MM.1S (cell line): ENCODE measurements at regions not wholly inside any gene's neighbourhood (a gene's known extent, or its start where the extent isn't known, plus 50 kb on each side); places are given as distances from the start of the nearest gene placed in this dataset.

Experiments
- DNase-seq: peaks from one replicate; pipeline ENCODE4 v3.0.0-alpha.2; 2015
- H2AFZ ChIP-seq: fragments of 300-600 bp; sonication (generic); 2 replicates; pipeline ENCODE4 v1.6.0; 2016; ENCODE audit warnings: antibody characterized with exemption, low read length
- H3F3A ChIP-seq: fragments of 300-600 bp; sonication (generic); 2 replicates; pipeline ENCODE4 v1.6.1; 2016; ENCODE audit warnings: mild to moderate bottlenecking, antibody characterized with exemption, low read length, moderate library complexity, mixed read lengths; ENCODE audit not compliant: insufficient read depth
- H3K27ac ChIP-seq: fragments of 300-600 bp; sonication (generic); 2 replicates; pipeline ENCODE4 v1.5.1; 2016; ENCODE audit warnings: mild to moderate bottlenecking, low read length
- H3K27me3 ChIP-seq: fragments of 300-600 bp; sonication (generic); replicated peaks from 2 replicates; pipeline ENCODE4 v1.6.0; 2016; ENCODE audit warnings: low read length; ENCODE audit not compliant: insufficient read depth
- H3K36me3 ChIP-seq: fragments of 300-600 bp; sonication (generic); replicated peaks from 2 replicates; pipeline ENCODE4 v1.6.1; 2016; ENCODE audit warnings: mild to moderate bottlenecking, low read length, mixed read lengths; ENCODE audit not compliant: insufficient read depth
- H3K4me1 ChIP-seq: fragments of 300-600 bp; sonication (generic); 2 replicates; pipeline ENCODE4 v1.6.1; 2016; ENCODE audit warnings: low read length, mixed read lengths
- H3K4me2 ChIP-seq: fragments of 300-600 bp; sonication (generic); 2 replicates; pipeline ENCODE4 v1.6.0; 2016; ENCODE audit warnings: low read depth, low read length
- H3K4me3 ChIP-seq: fragments of 300-600 bp; sonication (generic); 2 replicates; pipeline ENCODE4 v1.5.1; 2016; ENCODE audit warnings: low read length, mixed read lengths
- H3K79me2 ChIP-seq: fragments of 300-600 bp; sonication (generic); 2 replicates; pipeline ENCODE4 v1.6.1; 2016; ENCODE audit warnings: mixed run types, low read length, mixed read lengths
- H3K9ac ChIP-seq: fragments of 300-600 bp; sonication (generic); 2 replicates; pipeline ENCODE4 v1.6.1; 2016; ENCODE audit warnings: low read length, mixed read lengths
- H3K9me2 ChIP-seq: fragments of 300-600 bp; sonication (generic); replicated peaks from 2 replicates; pipeline ENCODE4 v1.6.1; 2016; ENCODE audit warnings: mild to moderate bottlenecking, low read length, mixed read lengths; ENCODE audit not compliant: insufficient read depth
- H3K9me3 ChIP-seq: fragments of 300-600 bp; sonication (generic); replicated peaks from 2 replicates; pipeline ENCODE4 v1.6.1; 2016; ENCODE audit warnings: mild to moderate bottlenecking, low read length, mixed read lengths; ENCODE audit not compliant: insufficient read depth
- H4K20me1 ChIP-seq: fragments of 300-600 bp; sonication (generic); 2 replicates; pipeline ENCODE4 v1.6.1; 2016; ENCODE audit warnings: mild to moderate bottlenecking, low read length, moderate library complexity, mixed read lengths; ENCODE audit not compliant: insufficient read depth
- CTCF ChIP-seq: fragments of 300-600 bp; sonication (generic); IDR thresholded peaks from 2 replicates; pipeline ENCODE4 v1.5.1; 2016; ENCODE audit warnings: antibody characterized with exemption, low read length, mixed read lengths
- EZH2 ChIP-seq: fragments of 300-600 bp; sonication (generic); optimal IDR thresholded peaks from 2 replicates; pipeline ENCODE3; 2017; ENCODE audit warnings: low read depth, mild to moderate bottlenecking, antibody characterized with exemption, low read length, mixed read lengths
- EZH2phosphoT487 ChIP-seq: fragments of 300-600 bp; sonication (generic); IDR thresholded peaks from 2 replicates; pipeline ENCODE4 v1.6.1; 2018; ENCODE audit warnings: antibody characterized with exemption, low read length

- H3K4me3 ChIP-seq = no peak overlapping the region
- no peak overlapping the region for H2AFZ ChIP-seq
- no peak overlapping the region for H3K9ac ChIP-seq
- DNase-seq = no peak
- no peak for TF ChIP-seq EZH2
- TF ChIP-seq CTCF = no peak
- no peak for TF ChIP-seq EZH2phosphoT487
- peaks cover 54% of the 10 kb centered on the region for H3K4me1 ChIP-seq
- no peaks in the 10 kb centered on the region for H3K79me2 ChIP-seq
- H3K27ac ChIP-seq = peak overlapping the region; percentile 97; the same call in 1 of the 2 replicates
- H3K9me2 ChIP-seq = no peaks in the 10 kb centered on the region
- H3K27me3 ChIP-seq = no peaks in the 10 kb centered on the region
- no peaks in the 10 kb centered on the region for H4K20me1 ChIP-seq
- H3F3A ChIP-seq = peaks cover 33% of the 10 kb centered on the region
- H3K36me3 ChIP-seq = no peaks in the 10 kb centered on the region; the same call in 1 of the 2 replicates
- no peak overlapping the region for H3K4me2 ChIP-seq
- H3K9me3 ChIP-seq = no peaks in the 10 kb centered on the region
These were observed 67.3 kb upstream of the STK38L start for GRCh38 chr12:27176765-27177164.

GRCh38 chr12:27177706-27178105 lies 66.4 kb upstream of the STK38L start:
- Histone ChIP-seq H3K4me1 (peaks cover 49% of the 10 kb centered on the region), H3K27me3 (no peaks in the 10 kb centered on the region), H2AFZ (peak overlapping the region; percentile 35; the same call in 1 of the 2 replicates), H3K9ac (no peak overlapping the region; the same call in 1 of the 2 replicates), H3K4me2 (peak overlapping the region; percentile 13; the same call in 1 of the 2 replicates), H3K79me2 (no peaks in the 10 kb centered on the region), H3K36me3 (no peaks in the 10 kb centered on the region; the same call in 1 of the 2 replicates), H4K20me1 (no peaks in the 10 kb centered on the region), H3K9me3 (no peaks in the 10 kb centered on the region), H3K27ac (peak overlapping the region; percentile 97; the same call in 1 of the 2 replicates), H3K4me3 (no peak overlapping the region), H3F3A (peaks cover 33% of the 10 kb centered on the region), H3K9me2 (no peaks in the 10 kb centered on the region)
- DNase-seq = no peak
- TF ChIP-seq CTCF (no peak), EZH2phosphoT487 (no peak), EZH2 (no peak)

GRCh38 chr12:27178255-27178654 lies 65.8 kb upstream of the STK38L start:
- Histone ChIP-seq H3F3A (peaks cover 33% of the 10 kb centered on the region), H2AFZ (0 out of 2 replicates have a peak overlapping the region, but pooled peaks have one; percentile 3), H3K36me3 (no peaks in the 10 kb centered on the region), H3K27ac (peak overlapping the region; percentile 97), H3K4me1 (peaks cover 53% of the 10 kb centered on the region), H4K20me1 (no peaks in the 10 kb centered on the region), H3K9me3 (no peaks in the 10 kb centered on the region), H3K4me3 (peak overlapping the region; percentile 58; the same call in 1 of the 2 replicates), H3K27me3 (no peaks in the 10 kb centered on the region), H3K79me2 (no peaks in the 10 kb centered on the region), H3K9me2 (no peaks in the 10 kb centered on the region), H3K9ac (peak overlapping the region; percentile 90; the same call in 1 of the 2 replicates), H3K4me2 (peak overlapping the region; percentile 85)
- no peak for TF ChIP-seq EZH2
- no peak for TF ChIP-seq EZH2phosphoT487
- no peak for DNase-seq

- no peaks in the 10 kb centered on the region for H3K79me2 ChIP-seq
- H3K27ac ChIP-seq = peak overlapping the region; percentile 97
- no peaks in the 10 kb centered on the region for H3K27me3 ChIP-seq
- H4K20me1 ChIP-seq = no peaks in the 10 kb centered on the region
- peaks cover 59% of the 10 kb centered on the region for H3K4me1 ChIP-seq
- H3K9me2 ChIP-seq = no peaks in the 10 kb centered on the region
- H3K9me3 ChIP-seq = no peaks in the 10 kb centered on the region
- peak overlapping the region; percentile 58 for H3K4me3 ChIP-seq
- no peak for TF ChIP-seq CTCF
- no peak for TF ChIP-seq EZH2
- no peak for TF ChIP-seq EZH2phosphoT487
- peak overlapping the region; percentile 90 for H3K9ac ChIP-seq
- H2AFZ ChIP-seq = 0 out of 2 replicates have a peak overlapping the region, but pooled peaks have one; percentile 3
- DNase-seq = no peak
- peaks cover 33% of the 10 kb centered on the region for H3F3A ChIP-seq
- H3K4me2 ChIP-seq = peak overlapping the region; percentile 85
- H3K36me3 ChIP-seq = no peaks in the 10 kb centered on the region
These were observed 65.2 kb upstream of the STK38L start for GRCh38 chr12:27178723-27179399.
